HEK293T (cell line): ENCODE measurements at regions not wholly inside any gene's neighbourhood (a gene's known extent, or its start where the extent isn't known, plus 50 kb on each side); places are given as distances from the start of the nearest gene placed in this dataset.

Source experiments
- CTCF ChIA-PET: fragments of 350-600 bp; formaldehyde crosslinking; extraction: SDS; loops from one replicate; lab custom pipeline; 2021; ENCODE audit warnings: antibody characterized with exemption, inconsistent platforms; lab: Yijun Ruan, JAX
- POLR2A ChIA-PET: fragments of 350-600 bp; formaldehyde crosslinking; extraction: SDS; loops from one replicate; lab custom pipeline; 2020; ENCODE audit warnings: antibody characterized with exemption, inconsistent platforms; lab: Yijun Ruan, JAX
- DNase-seq: peaks from one replicate; pipeline ENCODE4 v3.0.0; 2012; ENCODE audit warnings: mixed read lengths; ENCODE audit errors: extremely low spot score
- ARNT ChIP-seq: fragments of 450-650 bp; IDR thresholded peaks from 2 replicates; pipeline ENCODE4 v1.6.1; 2017; ENCODE audit warnings: mild to moderate bottlenecking
- BHLHE40 ChIP-seq: fragments of 450-650 bp; IDR thresholded peaks from 2 replicates; pipeline ENCODE4 v1.6.1; 2016; ENCODE audit warnings: mild to moderate bottlenecking, moderate library complexity, borderline replicate concordance
- CTBP1 ChIP-seq: fragments of 450-650 bp; IDR thresholded peaks from 2 replicates; pipeline ENCODE4 v1.6.1; 2016; ENCODE audit warnings: borderline replicate concordance
- ELF4 ChIP-seq: fragments of 450-650 bp; IDR thresholded peaks from 2 replicates; pipeline ENCODE4 v1.6.1; 2017; ENCODE audit warnings: antibody characterized with exemption
- FOXA1 ChIP-seq: fragments of 450-650 bp; IDR thresholded peaks from 2 replicates; pipeline ENCODE4 v1.6.1; 2016; ENCODE audit warnings: mild to moderate bottlenecking
- FOXK2 ChIP-seq: fragments of 450-650 bp; IDR thresholded peaks from 2 replicates; pipeline ENCODE4 v1.6.1; 2016; ENCODE audit warnings: mild to moderate bottlenecking
- FOXM1 ChIP-seq: fragments of 450-650 bp; IDR thresholded peaks from 2 replicates; pipeline ENCODE4 v1.6.1; 2017; ENCODE audit warnings: mild to moderate bottlenecking, borderline replicate concordance
- HDGF ChIP-seq: fragments of 450-650 bp; IDR thresholded peaks from 2 replicates; pipeline ENCODE4 v1.6.1; 2017; ENCODE audit warnings: antibody characterized with exemption, borderline replicate concordance
- L3MBTL2 ChIP-seq: fragments of 450-650 bp; conservative IDR thresholded peaks from 2 replicates; pipeline ENCODE4 v1.6.1; 2016; ENCODE audit warnings: mild to moderate bottlenecking
- LEF1 ChIP-seq: fragments of 450-650 bp; IDR thresholded peaks from 2 replicates; pipeline ENCODE4 v1.6.1; 2017; ENCODE audit warnings: mild to moderate bottlenecking, borderline replicate concordance
- NFRKB ChIP-seq: fragments of 450-650 bp; IDR thresholded peaks from 2 replicates; pipeline ENCODE4 v1.6.1; 2016; ENCODE audit warnings: mild to moderate bottlenecking, moderate library complexity
- PKNOX1 ChIP-seq: fragments of 450-650 bp; IDR thresholded peaks from 2 replicates; pipeline ENCODE4 v1.6.1; 2016
- SP1 ChIP-seq: fragments of 450-650 bp; IDR thresholded peaks from 2 replicates; pipeline ENCODE4 v1.6.1; 2017
- SUZ12 ChIP-seq: fragments of 450-650 bp; IDR thresholded peaks from 2 replicates; pipeline ENCODE4 v1.6.1; 2016; ENCODE audit warnings: mild to moderate bottlenecking
- TARDBP ChIP-seq: fragments of 450-650 bp; IDR thresholded peaks from 2 replicates; pipeline ENCODE4 v1.6.1; 2016
- ZNF384 ChIP-seq: fragments of 450-650 bp; IDR thresholded peaks from 2 replicates; pipeline ENCODE4 v1.6.1; 2016

- POLR2A ChIA-PET: no interaction called here
- TF ChIP-seq NFRKB (no peak), HDGF (no peak), SUZ12 (no peak), PKNOX1 (no peak), LEF1 (no peak), FOXM1 (no peak), ELF4 (no peak), ZNF384 (no peak), FOXK2 (no peak), CTBP1 (no peak), ARNT (no peak), L3MBTL2 (no peak), FOXA1 (no peak), SP1 (no peak), BHLHE40 (no peak), TARDBP (no peak)
- no peak for DNase-seq
- CTCF ChIA-PET: no interaction called here
Observed at GRCh38 chr18:79587226-79587741, 92.3 kb upstream of the CTDP1 start.

GRCh38 chr18:79587779-79588635 lies 91.6 kb upstream of the CTDP1 start:
- TF ChIP-seq LEF1 (no peak), ELF4 (no peak), FOXM1 (no peak), CTBP1 (no peak), FOXA1 (no peak), BHLHE40 (no peak), ARNT (no peak), SP1 (no peak), HDGF (no peak), PKNOX1 (no peak), FOXK2 (no peak), TARDBP (no peak), ZNF384 (no peak), NFRKB (no peak), SUZ12 (no peak)
- DNase-seq: no peak
- CTCF ChIA-PET: no interaction called here
- POLR2A ChIA-PET: no interaction called here

- ChIA-PET CTCF (no interaction called here), POLR2A (no interaction called here)
- DNase-seq: no peak
- TF ChIP-seq TARDBP (no peak), PKNOX1 (no peak), ELF4 (no peak), L3MBTL2 (no peak)
Observed at GRCh38 chr18:79588636-79589481, 90.7 kb upstream of the CTDP1 start.

GRCh38 chr18:79589601-79590091 lies 90.0 kb upstream of the CTDP1 start:
- no peak for DNase-seq
- POLR2A ChIA-PET: no interaction called here
- TF ChIP-seq NFRKB (no peak), CTBP1 (no peak), LEF1 (no peak), PKNOX1 (no peak), ARNT (no peak), SUZ12 (no peak), TARDBP (no peak), FOXA1 (no peak), HDGF (no peak), FOXM1 (no peak), L3MBTL2 (no peak), SP1 (no peak)
- CTCF ChIA-PET: no interaction called here
